Right ventricle myocardium superior (tissue), 1 donor: ENCODE measurements at regions not wholly inside any gene's neighbourhood (a gene's known extent, or its start where the extent isn't known, plus 50 kb on each side); places are given as distances from the start of the nearest gene placed in this dataset.

Source experiments
- ATAC-seq: fragments of 200-7000 bp; cut with Tn5 transposase; one replicate; pipeline ENCODE4 v1.9.1; 2020; ENCODE audit warnings: mild to moderate bottlenecking; ENCODE audit not compliant: poor library complexity
- DNase-seq: peaks from one replicate; pipeline ENCODE4 v3.0.0-alpha.2; 2020
- intact Hi-C: fragments of 100-400 bp; cut with DNase I; formaldehyde crosslinking; loops from one replicate; pipeline ENCODE4 v1.11.2; 2022
- donor health status: DM: no; HTN: yes; CAD: no; lungs with severe emphysema.

DNA sequence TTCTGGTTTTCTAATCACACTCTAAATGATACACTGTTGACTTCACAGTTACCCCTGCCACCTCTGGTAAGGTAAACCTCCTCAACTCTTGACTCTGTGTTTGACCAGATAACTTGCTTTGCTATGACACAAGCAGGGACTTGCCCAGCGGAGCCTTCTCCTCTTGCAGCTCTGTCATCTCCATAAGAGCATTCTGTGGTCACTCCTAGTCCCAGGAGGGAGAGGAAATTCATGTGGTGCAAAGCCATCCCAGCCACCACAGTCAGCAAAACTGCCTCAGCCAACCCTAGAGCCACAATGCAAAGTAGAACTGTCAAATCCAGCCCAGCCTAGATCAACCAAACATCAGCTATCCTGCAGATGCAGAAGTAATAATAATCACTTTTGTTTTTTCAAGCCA lies 144.7 kb upstream of the GADL1 start:
- ATAC-seq: no peak
- intact Hi-C loops: no loop called here
- DNase-seq: no peak

DNA sequence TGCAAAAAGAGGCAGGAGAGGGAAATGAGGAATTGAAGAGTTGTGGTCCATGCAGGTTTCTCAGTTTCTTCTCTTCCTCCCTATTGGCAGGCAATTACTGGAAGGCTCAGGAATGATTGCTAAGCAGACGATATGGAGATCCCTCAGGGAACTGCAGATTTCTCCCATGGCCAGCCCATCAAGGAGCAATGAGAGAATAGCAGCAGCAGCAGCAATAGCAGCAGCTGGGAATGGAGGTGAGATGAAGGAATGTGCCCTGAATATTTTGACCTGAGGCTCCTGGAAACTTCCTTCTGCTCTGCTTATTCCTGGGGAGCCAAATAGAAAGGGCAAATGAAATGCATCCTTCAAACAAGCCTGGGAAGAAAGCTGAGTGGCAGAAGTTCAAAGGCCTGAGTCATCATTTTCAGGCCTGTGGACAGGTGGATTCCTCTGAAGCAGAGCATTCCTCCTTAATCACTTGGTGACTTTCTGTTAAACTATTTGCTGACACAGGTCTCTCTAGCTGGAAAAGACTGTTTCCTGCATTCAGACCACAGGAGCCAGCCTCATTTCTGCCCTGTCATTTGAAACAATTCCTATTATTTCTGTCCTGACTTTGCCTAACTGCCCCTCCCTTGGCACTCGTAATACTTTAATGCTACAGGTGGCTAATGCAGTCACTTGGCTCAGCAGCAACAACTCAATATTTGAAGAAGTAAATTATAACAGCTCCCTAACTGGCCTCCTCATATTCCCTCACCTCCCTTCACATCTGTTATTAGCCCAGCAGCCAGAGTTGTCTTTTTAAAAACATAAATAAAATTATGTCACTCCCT lies 146.9 kb upstream of the GADL1 start:
- no peak for DNase-seq
- intact Hi-C loops: no loop called here
- no peak for ATAC-seq

DNA sequence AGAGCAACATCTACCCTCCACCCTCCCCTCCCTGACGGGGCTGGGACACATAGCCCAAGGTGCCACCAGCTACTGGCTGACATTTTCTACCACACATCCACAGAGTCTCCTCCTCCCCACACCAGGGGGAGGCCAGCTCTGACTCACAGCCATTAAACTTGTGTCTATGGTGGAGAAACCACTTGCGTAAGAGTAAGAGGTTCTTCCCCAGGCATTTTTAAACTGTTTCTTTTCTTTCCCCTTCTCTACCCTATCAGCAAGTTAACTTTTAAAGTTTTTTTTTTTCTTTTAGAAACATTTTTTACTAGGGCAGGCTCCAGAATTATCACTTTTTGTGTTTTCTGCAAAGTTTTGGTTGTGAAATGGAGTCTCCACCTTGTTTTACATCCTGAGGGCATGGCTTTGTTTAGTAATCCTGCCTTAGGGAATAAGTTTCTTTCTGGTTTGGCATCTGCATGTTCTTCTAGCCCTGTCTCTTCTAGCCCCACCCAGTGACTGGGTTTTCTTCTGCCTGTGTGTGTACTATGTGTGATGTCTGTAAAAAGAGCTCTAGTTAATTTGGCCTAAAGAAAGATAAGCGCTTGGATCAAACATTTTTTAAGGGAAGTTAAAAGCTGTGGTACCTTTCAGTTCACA lies 148.8 kb upstream of the GADL1 start:
- no peak for DNase-seq
- intact Hi-C loops: no loop called here
- no peak for ATAC-seq

DNA sequence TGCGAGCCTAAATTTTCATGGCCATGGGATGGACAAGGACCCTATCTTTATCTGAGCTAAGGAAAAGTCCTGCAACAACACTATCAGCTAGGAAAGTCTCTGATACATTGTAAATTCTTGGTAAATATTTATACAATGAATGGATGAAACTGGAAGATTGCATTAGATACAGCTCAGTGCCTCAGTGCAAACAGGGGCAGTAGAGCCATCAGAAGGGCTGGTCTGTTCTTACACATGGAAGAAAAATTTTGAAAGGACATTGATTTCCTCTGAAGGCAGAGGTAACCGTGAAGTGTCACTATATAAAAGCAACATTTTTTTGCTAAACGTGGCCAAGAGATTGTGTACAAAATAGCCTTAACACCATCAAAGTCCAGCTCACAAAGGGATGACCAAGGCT lies 153.2 kb upstream of the GADL1 start:
- intact Hi-C loops: no loop called here
- no peak for ATAC-seq
- no peak for DNase-seq

DNA sequence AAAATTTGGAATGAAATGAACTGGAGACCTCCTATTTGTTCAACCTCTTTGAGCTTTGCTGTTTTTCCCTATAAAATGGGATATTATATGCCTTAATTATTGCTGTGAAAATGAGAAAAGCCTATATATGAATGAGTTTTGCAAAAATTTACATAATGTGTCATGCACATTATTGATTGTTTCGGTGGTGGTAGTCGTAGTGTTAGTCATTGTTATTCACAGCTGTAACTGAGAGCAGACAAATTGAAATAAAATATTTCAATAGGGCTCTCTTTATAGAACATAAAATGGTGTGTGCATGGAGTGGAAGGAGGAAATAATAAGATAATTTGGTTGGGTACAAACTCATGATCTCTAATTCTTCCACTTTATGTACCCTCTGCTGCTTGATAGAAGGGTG lies 153.7 kb upstream of the GADL1 start:
- DNase-seq (no peak), ATAC-seq (no peak)
- intact Hi-C loops: no loop called here

DNA sequence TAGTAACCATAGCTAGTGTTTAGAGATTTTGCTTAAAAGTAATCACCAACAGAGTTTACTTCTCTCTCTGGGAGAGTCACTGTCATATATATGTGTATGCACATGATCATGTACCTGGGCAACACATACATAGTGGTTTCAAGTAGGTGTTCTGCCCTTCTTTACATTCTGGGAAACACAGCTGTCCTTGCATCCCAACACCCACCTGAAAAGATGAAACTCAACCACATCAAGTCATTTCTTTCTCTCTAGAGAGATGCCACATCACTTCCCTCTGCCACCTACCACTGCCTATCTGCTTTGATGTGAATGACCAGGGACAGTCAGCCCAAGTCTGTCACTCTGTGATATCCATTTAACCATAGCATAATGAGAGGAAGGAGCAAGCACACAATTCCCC lies 155.8 kb upstream of the GADL1 start:
- intact Hi-C loops: no loop called here
- DNase-seq: no peak

DNA sequence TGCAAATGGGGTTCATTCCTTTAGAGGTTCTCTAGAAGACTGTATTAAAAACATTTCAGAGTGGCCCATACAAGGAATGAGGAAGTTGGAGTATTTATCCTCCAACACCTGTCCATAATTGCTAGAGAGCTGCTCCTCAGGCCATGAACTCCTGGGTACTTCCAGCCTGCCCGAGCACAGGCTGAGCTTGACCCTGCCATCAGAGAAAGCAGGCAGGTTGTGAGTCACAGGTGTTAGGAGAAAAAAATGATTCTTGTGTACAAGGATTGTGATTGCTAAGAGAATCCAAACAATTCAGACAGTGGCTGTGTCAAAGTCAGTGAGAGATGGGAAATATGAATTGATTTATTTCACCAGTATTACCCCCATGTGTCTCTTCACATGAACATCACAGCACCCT lies 156.8 kb upstream of the GADL1 start:
- ATAC-seq: no peak
- no peak for DNase-seq
- intact Hi-C loops: no loop called here

More for the DNA sequence above, 155.8 kb upstream of the GADL1 start:
- no peak for ATAC-seq

DNA sequence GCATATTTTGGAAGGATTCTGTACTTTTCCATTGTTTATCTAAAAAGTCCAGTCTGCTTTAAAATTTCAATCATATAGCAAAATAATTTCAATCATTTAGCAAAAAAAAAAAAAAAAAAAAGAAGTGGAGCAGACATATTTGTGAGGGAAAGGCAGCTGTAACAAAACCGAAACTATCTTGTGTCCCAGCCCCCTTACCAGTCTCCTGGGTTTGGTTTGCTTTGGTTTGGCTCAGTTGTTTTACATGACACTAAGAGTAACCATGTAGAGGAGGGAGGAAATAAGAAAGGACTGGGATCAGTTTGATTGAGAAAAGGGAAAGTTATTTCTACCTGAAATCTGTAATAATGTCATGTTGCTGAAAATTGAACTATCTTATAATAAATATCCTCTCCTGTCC lies 158.8 kb upstream of the GADL1 start:
- DNase-seq (no peak), ATAC-seq (no peak)
- intact Hi-C loops: no loop called here

DNA sequence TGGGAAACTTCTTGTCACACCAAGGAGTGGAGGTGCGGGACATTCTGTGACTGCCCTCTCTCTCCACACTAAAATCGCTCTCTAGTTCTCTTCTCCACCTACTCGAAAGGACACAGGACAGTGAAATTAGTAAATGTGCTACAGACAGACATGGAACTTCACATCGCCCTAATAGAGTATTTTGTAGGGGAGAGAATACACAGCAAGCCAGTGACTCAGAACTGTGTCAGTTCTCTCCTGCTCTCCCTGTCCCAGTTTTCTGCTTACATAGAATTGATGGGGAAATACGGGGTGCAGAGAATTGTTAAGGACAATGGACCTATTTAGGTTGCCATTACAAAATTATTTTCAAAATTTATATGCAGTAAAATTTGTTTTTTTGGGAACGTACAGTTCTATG lies 159.6 kb upstream of the GADL1 start:
- DNase-seq (no peak), ATAC-seq (no peak)
- intact Hi-C loops: no loop called here

DNA sequence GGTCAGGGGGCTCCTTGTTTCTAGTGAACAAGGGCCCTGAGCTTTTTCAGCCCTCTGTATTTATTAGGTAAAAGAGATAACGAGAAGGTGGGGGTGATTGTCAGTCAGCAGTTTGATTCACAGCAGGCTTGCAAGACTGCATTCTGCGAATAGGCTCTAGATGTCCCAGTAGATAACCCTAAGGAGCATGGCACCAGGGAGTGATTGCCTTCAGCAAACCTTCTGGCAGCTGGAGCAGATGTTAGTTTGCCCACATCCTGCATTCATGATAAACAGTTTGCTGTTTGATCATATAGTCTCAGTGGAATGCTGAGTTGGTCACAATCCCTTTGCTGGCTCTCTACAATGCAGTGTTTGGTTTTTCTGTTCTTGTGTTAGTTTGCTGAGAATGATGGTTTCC lies 161.3 kb upstream of the GADL1 start:
- intact Hi-C loops: no loop called here
- ATAC-seq: no peak
- no peak for DNase-seq

DNA sequence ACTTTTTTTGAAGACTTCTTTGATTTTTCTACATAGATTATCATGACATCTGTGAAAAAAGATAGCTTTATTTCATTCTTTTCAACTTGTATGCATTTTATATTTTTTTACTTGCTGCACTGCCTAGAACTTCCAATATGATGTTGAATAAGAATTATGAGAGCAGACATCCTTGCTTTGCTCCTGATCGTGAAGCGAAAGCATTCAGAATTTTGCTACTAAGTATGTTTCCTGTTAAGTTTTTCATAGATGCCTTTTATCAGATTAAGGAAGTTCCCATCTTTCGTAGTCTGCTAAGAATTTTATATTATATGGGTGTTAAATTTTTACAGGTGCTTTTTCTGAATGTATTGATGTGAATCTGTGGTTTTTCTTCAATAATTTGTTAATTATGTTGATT lies 163.4 kb upstream of the GADL1 start:
- ATAC-seq (no peak), DNase-seq (no peak)
- intact Hi-C loops: no loop called here

DNA sequence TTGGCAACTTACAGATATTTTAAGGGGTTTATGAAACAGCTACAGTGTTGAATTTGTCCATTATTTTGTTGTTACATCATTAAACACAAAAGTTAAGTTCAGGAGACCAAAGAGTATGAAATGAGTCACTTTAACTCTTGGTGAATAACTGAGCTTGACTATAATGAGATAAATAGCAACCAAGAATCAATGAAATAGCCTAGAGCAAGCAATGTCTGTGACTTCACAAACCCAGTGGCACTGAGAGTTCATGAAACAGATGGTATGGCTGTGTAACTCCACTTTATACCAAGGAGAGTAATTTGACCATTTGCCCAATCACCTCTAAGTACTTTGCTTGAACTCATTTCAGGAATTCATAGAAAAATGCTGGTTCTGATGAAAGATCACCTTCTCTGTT lies 169.6 kb upstream of the GADL1 start:
- no peak for DNase-seq
- intact Hi-C loops: no loop called here
- no peak for ATAC-seq

DNA sequence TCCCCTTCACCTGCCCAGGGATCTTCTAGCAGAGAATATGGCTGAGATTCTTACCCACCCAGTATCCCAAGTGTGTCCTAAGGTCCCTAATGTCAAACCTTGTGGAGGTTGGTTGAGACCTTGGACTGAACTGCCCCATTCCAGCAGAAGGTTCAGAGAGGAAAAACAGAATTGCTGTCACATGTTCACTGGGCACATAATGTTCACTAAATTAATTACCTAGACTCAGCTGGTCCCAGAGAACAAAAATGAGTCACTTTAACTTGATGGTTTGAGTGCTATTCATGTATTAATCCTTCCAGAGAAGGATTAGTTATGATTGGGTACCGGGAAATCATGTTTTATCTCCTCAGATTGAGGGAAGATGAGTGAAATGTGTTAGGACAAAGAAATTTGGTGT lies 171.3 kb upstream of the GADL1 start:
- ATAC-seq: no peak
- intact Hi-C loops: no loop called here
- no peak for DNase-seq

DNA sequence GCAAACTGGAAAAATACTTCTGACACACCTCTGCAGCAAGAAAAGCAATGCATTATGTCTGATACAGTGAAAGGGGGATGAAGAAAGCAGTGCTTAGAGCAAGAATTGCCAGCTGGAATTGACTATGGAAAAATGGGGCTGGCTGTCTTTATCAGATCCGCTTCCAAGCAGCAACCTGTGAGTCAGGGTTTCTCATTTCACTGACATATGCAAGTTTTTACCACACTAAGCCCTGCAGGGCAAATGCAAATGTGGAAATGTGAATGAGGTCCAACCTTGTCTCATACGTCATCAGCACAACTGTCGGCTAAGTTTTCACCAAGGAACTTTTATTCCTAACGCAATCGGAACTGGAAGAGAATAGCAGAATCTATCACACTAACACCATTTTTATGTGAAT lies 172.5 kb upstream of the GADL1 start:
- no peak for ATAC-seq
- DNase-seq: no peak
- intact Hi-C loops: no loop called here

DNA sequence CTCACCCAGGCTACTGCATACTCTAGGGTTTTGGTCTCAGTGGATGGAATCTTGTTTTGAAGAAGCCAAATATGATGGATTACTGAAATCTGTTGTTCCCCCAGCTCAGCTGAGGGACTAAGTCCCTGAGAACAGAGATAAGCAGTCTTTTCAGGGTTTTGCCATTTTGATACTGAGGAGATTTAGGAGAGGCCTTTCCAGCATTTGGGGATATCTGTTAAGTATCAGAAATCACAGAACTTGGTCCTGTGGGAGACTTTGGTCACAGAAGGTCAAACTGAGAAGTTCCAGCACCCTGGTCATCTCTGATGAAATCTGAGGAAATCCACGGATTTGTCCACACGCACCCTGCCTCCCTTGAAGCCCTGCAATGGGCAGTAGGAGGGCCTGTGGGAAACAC lies 181.0 kb upstream of the GADL1 start:
- no peak for ATAC-seq
- no peak for DNase-seq
- intact Hi-C loops: no loop called here

DNA sequence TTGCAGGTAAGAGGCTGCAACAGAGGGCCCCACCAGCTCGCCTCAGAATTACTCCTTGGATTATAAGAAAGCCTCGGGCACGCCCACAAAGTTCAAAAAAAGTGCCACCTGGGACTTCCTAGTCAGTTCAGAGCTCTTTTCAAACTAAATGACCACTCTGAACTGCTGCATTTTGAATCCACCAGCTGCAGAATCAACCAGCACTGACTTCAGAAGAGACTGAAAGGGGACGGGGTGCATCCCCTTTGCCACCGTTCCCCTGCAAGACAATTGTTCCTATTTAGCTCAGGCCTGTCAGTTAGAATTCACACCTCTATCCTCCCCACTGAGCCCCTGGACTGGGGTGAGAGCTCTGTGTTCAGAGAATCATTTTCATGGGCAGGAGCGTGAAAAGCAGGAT lies 181.4 kb upstream of the GADL1 start:
- ATAC-seq (no peak), DNase-seq (no peak)
- intact Hi-C loops: no loop called here

DNA sequence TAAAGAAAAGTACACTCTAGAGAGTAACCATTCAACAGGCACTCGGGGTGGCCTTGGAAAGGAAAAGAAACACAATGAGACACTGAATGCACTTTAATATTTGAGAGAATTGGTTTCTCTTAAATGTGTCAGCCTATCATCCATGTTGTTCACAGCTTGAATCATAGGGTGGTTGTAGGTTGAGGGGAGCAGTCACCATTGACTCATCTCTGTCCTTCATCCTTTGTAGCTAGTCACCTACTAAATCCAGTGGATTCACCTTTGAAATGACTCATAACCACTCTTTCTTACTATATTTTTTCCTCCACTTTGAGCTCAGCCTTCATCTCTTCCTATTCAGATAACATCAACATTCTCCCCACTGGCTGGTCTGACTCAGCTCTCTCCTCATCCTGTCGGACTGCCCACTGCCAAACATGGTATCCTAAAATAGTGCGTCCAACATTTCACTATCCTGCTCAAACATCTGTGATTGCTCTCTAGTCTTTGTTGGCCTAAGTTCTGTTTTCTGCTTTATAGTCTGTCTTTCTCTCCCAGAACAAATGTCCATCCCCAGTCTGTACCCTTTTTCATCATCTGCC lies 182.7 kb upstream of the GADL1 start:
- DNase-seq (no peak), ATAC-seq (no peak)
- intact Hi-C loops: no loop called here

DNA sequence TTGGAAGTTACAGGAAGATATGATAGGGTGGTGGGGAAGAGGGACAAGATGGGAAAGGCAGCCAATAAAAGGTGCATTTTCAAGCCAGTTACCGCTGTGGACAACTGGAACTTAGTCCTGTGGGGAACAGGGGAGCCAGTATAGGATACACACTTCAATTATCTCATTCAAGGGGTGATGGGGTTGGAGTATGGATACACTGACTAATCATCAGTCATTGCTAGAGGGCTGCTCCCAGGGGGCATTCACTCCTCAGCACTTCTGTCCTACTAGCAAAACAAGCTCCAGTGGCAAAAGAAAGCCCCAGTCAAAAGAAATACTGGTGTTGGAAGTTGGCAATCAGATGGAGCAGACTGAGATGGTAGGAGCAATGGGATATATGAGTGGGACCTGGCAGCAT lies 183.4 kb upstream of the GADL1 start:
- no peak for ATAC-seq
- intact Hi-C loops: no loop called here
- DNase-seq: no peak

DNA sequence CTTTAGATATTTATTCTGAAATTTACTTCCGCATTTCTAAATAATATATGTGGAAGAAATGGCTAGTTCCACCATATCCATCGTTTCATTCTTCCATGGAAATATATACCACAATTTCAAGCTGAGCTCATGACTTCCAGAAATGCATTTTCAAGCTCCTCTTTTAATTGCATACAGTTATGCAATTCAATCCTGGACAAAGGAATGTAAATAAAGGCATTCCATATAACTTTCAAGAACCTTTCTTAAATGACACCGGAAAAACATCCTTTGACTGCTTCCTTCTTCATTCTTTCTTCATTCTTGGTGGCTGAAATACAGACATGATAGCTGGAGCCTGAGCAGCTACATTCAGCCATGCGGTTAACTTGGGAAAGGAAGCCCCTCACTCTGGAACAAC lies 185.2 kb upstream of the GADL1 start:
- intact Hi-C loops: no loop called here
- ATAC-seq (no peak), DNase-seq (no peak)

DNA sequence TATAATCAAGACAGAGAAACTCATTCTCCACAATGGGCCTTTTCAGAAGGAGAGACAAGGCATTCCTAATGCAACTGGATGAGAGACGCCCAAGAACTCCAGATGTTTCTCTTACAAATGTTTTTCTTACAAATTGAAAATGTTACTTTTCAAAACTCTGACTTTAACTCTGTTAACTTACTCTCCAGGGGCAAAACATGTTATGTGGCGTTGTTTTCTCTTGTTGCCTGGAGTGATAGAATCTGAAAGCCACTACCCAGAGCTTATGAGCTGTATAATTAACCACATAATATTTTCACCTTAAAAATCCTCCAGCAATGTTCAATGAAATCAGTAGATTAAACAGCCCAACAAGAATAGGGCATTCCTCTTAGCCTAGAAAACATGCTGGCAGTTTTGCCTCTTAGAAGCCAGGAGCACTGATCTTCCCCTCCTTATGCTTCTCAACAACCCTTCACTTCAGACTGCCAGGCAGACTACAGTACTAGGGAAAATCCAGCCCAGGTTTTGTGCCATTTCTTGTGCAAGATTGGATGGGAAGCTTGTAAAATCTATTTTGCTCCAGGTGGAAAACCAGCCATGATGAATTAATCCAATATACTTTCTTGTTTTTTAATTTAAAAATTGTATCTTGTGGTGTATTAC lies 186.7 kb upstream of the GADL1 start:
- DNase-seq: no peak
- intact Hi-C loops: no loop called here
- ATAC-seq: no peak
